ENCODE measurements at regions not wholly inside any gene's neighbourhood (a gene's known extent, or its start where the extent isn't known, plus 50 kb on each side); places are given as distances from the start of the nearest gene placed in this dataset.

- no peak for DNase-seq (ENCODE audit: low read depth, low spot score)
Observed at GRCh38 chr5:126093041-126093440, 330.2 kb upstream of the GRAMD2B start.

GRCh38 chr5:126093718-126094117, 329.5 kb upstream of the GRAMD2B start:
- DNase-seq (ENCODE audit: low read depth, low spot score) = no peak

DNA sequence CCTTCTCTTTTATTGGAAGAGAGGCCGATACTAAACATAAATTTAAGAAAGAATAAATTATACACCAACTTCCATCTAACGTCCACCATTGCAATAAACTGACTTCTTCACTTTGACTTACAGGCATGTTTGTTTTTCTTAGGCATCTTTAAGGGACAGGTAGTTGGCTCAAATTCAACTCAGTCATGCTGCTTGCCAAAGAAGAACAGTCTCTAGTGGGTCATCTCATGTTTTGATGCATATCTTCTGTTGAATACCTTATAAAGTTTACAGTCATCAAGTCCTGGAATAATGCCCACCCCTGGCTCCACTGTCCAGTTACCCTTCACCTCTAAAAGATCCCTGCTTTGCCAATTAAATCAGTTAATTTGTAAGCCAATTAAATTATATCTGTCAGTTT, 328.2 kb upstream of the GRAMD2B start:
- DNase-seq (ENCODE audit: low read depth, low spot score) = no peak

DNA sequence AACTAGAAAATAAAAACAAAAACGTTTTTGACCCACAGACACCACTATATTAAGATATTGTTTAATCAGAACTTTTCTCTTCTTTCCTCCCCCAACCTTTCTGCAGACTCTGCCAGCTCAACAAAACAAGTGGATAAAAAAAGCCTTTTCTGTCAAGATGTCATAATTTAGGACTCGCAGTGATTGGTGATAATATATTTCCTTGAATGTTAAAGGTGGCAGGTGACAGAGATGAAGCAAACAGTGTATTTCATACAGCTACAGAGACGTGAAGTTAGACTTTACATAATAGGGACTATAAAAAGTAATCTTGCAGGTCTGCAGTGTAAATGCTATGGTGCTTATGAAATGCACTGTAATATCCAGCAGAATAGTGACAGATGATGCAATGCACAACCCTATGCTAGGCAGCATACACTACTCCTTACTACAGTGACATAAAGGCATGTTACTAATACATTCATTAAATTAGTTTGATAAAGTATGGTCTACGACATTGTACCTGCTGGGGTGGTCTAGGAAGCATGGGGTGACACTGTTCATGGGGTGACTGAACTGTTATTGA, 326.7 kb upstream of the GRAMD2B start:
- DNase-seq (ENCODE audit: low read depth, low spot score) = no peak

DNA sequence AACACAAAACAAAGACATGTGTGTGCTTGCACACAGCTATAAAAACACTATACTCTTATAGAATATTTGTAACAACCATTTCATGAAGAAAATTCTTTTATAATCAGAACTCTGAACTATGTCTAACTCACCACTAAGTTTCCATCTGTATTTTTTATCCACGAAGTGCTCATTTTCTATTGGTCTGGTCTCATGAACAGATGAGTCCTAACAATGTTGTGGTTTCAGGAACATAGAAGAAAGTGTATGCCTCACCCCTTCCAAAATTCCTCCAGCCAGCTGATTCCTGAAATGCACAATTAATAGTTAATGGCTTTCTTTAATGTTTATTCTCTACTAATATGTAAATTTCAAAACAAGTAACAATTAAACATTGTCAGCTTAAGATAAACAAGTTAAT, 325.3 kb upstream of the GRAMD2B start:
- DNase-seq (ENCODE audit: low read depth, low spot score) = no peak

DNA sequence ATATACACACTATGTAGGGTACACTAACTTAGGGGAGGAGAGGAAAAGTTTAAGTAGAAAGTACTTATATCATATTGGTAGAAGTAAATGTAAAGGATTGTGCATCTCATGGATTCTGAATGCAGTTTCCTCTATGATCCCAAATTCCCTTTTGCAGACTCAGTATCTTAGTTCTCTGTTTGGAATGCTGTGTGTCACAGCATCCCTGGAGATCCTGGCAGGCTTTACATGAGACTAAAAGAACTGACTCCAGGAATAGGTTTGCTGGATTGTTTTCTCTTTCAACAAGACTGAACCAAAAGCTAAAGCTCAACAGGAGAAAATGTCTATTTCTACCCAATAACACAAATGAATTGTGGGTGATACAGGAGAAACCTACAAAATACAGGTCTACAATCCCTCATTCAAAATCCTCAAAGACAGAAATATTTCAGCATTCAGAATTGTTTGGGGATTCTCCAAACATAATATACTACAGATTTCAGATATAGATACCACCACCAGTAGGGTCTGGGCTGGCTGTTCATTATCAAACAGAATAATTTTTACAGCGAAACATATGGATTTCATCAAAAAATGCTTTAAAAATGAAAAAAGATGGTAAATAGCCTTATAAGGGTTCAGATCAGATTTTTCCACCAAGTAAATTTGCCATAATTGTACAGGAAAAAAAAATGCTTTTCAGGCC, 324.7 kb upstream of the GRAMD2B start:
- no peak for DNase-seq (ENCODE audit: low read depth, low spot score)

DNA sequence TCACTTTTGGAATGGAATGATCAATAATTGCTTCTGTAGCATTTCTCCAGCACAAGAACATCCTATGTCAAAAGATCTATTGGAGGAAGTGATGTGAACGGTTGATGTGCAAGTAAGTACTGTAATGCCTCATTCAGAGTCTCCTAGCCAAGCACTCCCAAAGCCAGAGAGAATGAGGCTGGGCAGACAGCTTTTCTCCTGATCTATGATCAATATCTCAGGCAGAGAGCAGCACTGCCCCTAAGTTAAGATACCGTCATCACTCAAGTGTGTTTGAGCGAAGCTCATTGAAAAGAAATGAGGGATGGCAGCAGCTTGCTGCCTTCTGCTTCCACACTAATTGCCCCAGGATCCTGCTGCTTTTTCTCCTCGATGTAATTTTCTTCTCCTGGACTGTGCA, 324.1 kb upstream of the GRAMD2B start:
- DNase-seq (ENCODE audit: low read depth, low spot score) = no peak

- no peak for DNase-seq (ENCODE audit: low read depth, low spot score)
Observed at GRCh38 chr5:126100767-126101166, 322.4 kb upstream of the GRAMD2B start.

DNA sequence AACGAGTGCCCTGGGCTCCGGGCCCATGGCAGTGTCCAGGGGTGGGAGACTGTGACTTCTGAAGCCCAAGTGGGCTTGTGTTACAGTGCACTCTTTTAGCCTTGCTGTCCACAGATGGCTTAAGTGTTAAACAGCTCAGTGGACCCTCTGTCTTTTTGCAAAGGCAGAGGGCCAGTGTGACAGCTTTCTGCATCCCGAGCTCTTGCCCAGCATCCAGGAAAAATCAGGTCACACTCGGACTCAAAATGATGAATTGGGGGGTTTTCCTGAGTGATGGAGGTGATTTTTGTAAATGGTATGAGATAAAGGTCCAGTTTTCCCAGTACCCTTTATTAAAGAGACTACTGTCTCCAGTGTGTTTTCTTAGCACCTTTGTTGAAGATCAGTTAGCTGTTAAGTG, 321.3 kb upstream of the GRAMD2B start:
- no peak for DNase-seq (ENCODE audit: low read depth, low spot score)

- no peak for DNase-seq (ENCODE audit: low read depth, low spot score)
Observed at GRCh38 chr5:126103050-126103449, 320.2 kb upstream of the GRAMD2B start.

GRCh38 chr5:126103868-126104267, 319.3 kb upstream of the GRAMD2B start:
- no peak for DNase-seq (ENCODE audit: low read depth, low spot score)

- no peak for DNase-seq (ENCODE audit: low read depth, low spot score)
Observed at GRCh38 chr5:126104341-126104740, 318.9 kb upstream of the GRAMD2B start.

DNA sequence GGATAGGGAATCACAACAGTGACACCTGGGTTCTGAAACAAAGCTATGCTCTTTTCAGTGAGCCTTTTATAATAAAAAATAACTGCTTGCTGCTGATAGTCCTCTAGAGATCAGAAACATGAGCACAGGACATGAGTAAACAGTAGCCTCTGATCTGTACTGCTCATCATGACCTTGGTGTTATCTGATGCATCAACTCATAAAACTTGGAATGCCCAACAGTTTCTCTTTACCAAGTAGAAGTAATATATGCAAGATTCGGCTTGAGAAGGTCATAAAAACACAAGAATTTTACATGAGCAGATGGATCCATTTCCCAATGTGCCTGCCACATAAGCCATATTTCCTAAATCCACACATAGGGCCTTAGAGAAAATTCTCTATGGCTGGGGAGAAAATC, 318.3 kb upstream of the GRAMD2B start:
- no peak for DNase-seq (ENCODE audit: low read depth, low spot score)

DNA sequence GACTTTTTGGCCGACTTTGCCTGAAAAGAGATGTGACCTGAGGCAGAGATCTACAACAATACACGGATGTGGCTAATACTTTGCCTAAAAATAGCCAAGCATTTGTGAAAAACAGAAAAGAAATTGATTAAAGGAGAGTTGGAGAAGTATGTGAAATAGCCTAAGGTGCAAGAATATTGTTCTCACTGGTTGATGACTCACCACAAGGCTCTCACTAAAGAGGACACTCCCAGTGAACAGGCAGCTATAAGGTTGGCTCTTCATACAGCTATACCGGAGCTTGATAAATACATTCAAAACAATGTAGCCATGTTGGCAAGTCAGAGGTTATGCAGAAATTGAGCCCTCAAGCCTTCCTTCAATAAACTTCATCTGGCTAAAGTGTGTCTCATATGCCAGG, 317.2 kb upstream of the GRAMD2B start:
- DNase-seq (ENCODE audit: low read depth, low spot score) = no peak

- DNase-seq (ENCODE audit: low read depth, low spot score) = no peak
Observed at GRCh38 chr5:126107381-126107780, 315.8 kb upstream of the GRAMD2B start.

- DNase-seq (ENCODE audit: low read depth, low spot score) = no peak
Observed at GRCh38 chr5:126108470-126108869, 314.7 kb upstream of the GRAMD2B start.

GRCh38 chr5:126115059-126115629, 308.1 kb upstream of the GRAMD2B start:
- no peak for DNase-seq (ENCODE audit: low read depth, low spot score)

- no peak for DNase-seq (ENCODE audit: low read depth, low spot score)
Observed at GRCh38 chr5:126117044-126117443, 306.2 kb upstream of the GRAMD2B start.

GRCh38 chr5:126119887-126120442, 303.2 kb upstream of the GRAMD2B start:
- DNase-seq (ENCODE audit: low read depth, low spot score) = no peak

- no peak for DNase-seq (ENCODE audit: low read depth, low spot score)
Observed at GRCh38 chr5:126120939-126121338, 302.3 kb upstream of the GRAMD2B start.

GRCh38 chr5:126122942-126123341, 300.3 kb upstream of the GRAMD2B start:
- DNase-seq (ENCODE audit: low read depth, low spot score) = no peak

GRCh38 chr5:126124706-126125345, 298.4 kb upstream of the GRAMD2B start:
- no peak for DNase-seq (ENCODE audit: low read depth, low spot score)

DNA sequence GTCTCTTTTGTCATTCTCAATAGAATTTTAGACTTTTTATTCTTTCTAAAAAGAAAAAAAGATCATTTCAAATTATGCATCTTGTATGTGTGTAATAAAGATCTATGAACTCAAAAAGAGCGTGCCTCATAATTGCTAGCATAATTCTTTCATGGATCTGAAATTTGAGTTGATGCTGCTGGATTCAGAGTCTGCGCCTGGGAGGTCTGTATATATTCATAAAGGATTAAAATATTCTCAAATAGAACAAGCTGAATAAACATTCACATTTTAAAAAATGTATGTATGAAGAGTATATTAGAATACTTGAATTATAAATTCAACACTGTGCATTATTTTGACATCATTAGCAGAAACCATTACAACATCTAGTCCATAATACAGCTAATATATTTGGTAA, 297.8 kb upstream of the GRAMD2B start:
- no peak for DNase-seq (ENCODE audit: low read depth, low spot score)

Data from activated CD4-positive, CD25-positive, alpha-beta regulatory T cell treated with anti-CD3 and anti-CD28 coated beads, Interleukin-2, amount 50 U/mL, for 16 hours (primary cell).